A673 (cell line): ENCODE measurements at regions not wholly inside any gene's neighbourhood (a gene's known extent, or its start where the extent isn't known, plus 50 kb on each side); places are given as distances from the start of the nearest gene placed in this dataset.

Source experiments
- BruUV-seq: library from RNA; stranded (reverse); fragments of 400-500 nt; replicated peaks from 2 replicates; lab custom pipeline; 2021; lab: Mats Ljungman, UMichigan
- CTCF ChIA-PET: fragments of 300-600 bp; sonication (Branson Sonifier 250); formaldehyde crosslinking; loops from one replicate; lab custom pipeline; 2022; ENCODE audit warnings: antibody characterized with exemption; lab: Charles Lee
- POLR2A ChIA-PET: fragments of 300-600 bp; sonication (Branson Sonifier 250); formaldehyde crosslinking; loops from one replicate; lab custom pipeline; 2022; ENCODE audit warnings: antibody characterized with exemption; ENCODE audit not compliant: low non-redundant PET; lab: Charles Lee
- DNase-seq: peaks from one replicate; pipeline ENCODE4 v3.0.0-alpha.2; 2015; ENCODE audit warnings: low spot score
- H3K27ac ChIP-seq: fragments of 200-600 bp; sonication (generic); 2 replicates; pipeline ENCODE4 v1.5.1; 2016; ENCODE audit warnings: mixed run types, low read depth, mild to moderate bottlenecking, mixed read lengths, antibody characterized with exemption, low read length; ENCODE audit not compliant: poor library complexity, severe bottlenecking
- H3K27me3 ChIP-seq: fragments of 200-600 bp; sonication (generic); replicated peaks from 2 replicates; pipeline ENCODE4 v1.6.1; 2017; ENCODE audit warnings: mixed run types, low read depth, mild to moderate bottlenecking, mixed read lengths, antibody characterized with exemption, low read length; ENCODE audit not compliant: insufficient read depth, poor library complexity
- H3K36me3 ChIP-seq: fragments of 200-600 bp; sonication (generic); 2 replicates; pipeline ENCODE4 v1.6.1; 2016; ENCODE audit warnings: mixed run types, mild to moderate bottlenecking, mixed read lengths, antibody characterized with exemption, low read length; ENCODE audit not compliant: insufficient read depth, poor library complexity, severe bottlenecking
- H3K4me1 ChIP-seq: fragments of 200-600 bp; sonication (generic); 2 replicates; pipeline ENCODE4 v1.6.1; 2017; ENCODE audit warnings: mixed run types, mild to moderate bottlenecking, mixed read lengths, antibody characterized with exemption, low read length; ENCODE audit not compliant: insufficient read depth, poor library complexity, severe bottlenecking
- H3K4me3 ChIP-seq: fragments of 200-600 bp; sonication (generic); 2 replicates; pipeline ENCODE4 v1.5.1; 2016; ENCODE audit warnings: low read depth, mixed run types, mild to moderate bottlenecking, mixed read lengths, low read length; ENCODE audit not compliant: poor library complexity, severe bottlenecking
- H3K9me3 ChIP-seq: fragments of 200-600 bp; sonication (generic); 2 replicates; pipeline ENCODE4 v1.6.1; 2016; ENCODE audit warnings: mixed run types, low read depth, mild to moderate bottlenecking, mixed read lengths, antibody characterized with exemption, low read length; ENCODE audit not compliant: poor library complexity, severe bottlenecking
- CTCF ChIP-seq: fragments of 300-800, 200-600 bp; sonication (generic); conservative IDR thresholded peaks from 2 replicates; pipeline ENCODE4 v1.5.1; 2017; ENCODE audit warnings: low read depth, mild to moderate bottlenecking, antibody characterized with exemption, low read length, moderate library complexity, mixed read lengths
- EZH2 ChIP-seq: fragments of 200-600 bp; sonication (generic); IDR thresholded peaks from 2 replicates; pipeline ENCODE4 v1.6.1; 2017; ENCODE audit warnings: borderline replicate concordance, low read depth, mild to moderate bottlenecking, mixed read lengths, antibody characterized with exemption, low read length; ENCODE audit not compliant: poor library complexity, severe bottlenecking
- intact Hi-C: fragments of 100-400 bp; cut with micrococcal nuclease; formaldehyde crosslinking; loops from one replicate; pipeline ENCODE4 v1.10.0; 2022; ENCODE audit not compliant: unreplicated experiment

- TF ChIP-seq EZH2 (no peak), CTCF (no peak)
- intact Hi-C loops: no loop called here
- Histone ChIP-seq H3K36me3 (no peaks in the 10 kb centered on the region), H3K4me3 (no peak overlapping the region), H3K27me3 (no peaks in the 10 kb centered on the region), H3K9me3 (no peaks in the 10 kb centered on the region), H3K4me1 (no peaks in the 10 kb centered on the region), H3K27ac (no peak overlapping the region)
- no TSS peak for BruUV-seq
- no peak for DNase-seq
- ChIA-PET POLR2A (no interaction called here), CTCF (no interaction called here)
Observed at GRCh38 chr4:184879271-184879670, 53.5 kb upstream of the ACSL1 start.

- no peaks in the 10 kb centered on the region for H3K27me3 ChIP-seq
- ChIA-PET CTCF (no interaction called here), POLR2A (no interaction called here)
- no peak for DNase-seq
- TF ChIP-seq CTCF: no peak
- no peak for TF ChIP-seq EZH2
- H3K9me3 ChIP-seq: no peaks in the 10 kb centered on the region
- no peak overlapping the region for H3K27ac ChIP-seq
- BruUV-seq: no TSS peak
- no peak overlapping the region for H3K4me3 ChIP-seq
- H3K36me3 ChIP-seq: no peaks in the 10 kb centered on the region
- H3K4me1 ChIP-seq: no peaks in the 10 kb centered on the region
- intact Hi-C loops: no loop called here
Observed at GRCh38 chr4:184882276-184882675, 56.5 kb upstream of the ACSL1 start.

- ChIA-PET CTCF (no interaction called here), POLR2A (no interaction called here)
- TF ChIP-seq CTCF (no peak), EZH2 (no peak)
- no peaks in the 10 kb centered on the region for H3K36me3 ChIP-seq
- BruUV-seq: no TSS peak
- no peaks in the 10 kb centered on the region for H3K4me1 ChIP-seq
- H3K27ac ChIP-seq: no peak overlapping the region
- intact Hi-C loops: no loop called here
- no peaks in the 10 kb centered on the region for H3K27me3 ChIP-seq
- H3K9me3 ChIP-seq: no peaks in the 10 kb centered on the region
- no peak for DNase-seq
- H3K4me3 ChIP-seq: no peak overlapping the region
Observed at GRCh38 chr4:184883024-184883423, 57.3 kb upstream of the ACSL1 start.
